ENCODE measurements at regions not wholly inside any gene's neighbourhood (a gene's known extent, or its start where the extent isn't known, plus 50 kb on each side); places are given as distances from the start of the nearest gene placed in this dataset.
A peak's percentile ranks its signal among the peaks of the same experiment; 100 is the strongest.

DNA sequence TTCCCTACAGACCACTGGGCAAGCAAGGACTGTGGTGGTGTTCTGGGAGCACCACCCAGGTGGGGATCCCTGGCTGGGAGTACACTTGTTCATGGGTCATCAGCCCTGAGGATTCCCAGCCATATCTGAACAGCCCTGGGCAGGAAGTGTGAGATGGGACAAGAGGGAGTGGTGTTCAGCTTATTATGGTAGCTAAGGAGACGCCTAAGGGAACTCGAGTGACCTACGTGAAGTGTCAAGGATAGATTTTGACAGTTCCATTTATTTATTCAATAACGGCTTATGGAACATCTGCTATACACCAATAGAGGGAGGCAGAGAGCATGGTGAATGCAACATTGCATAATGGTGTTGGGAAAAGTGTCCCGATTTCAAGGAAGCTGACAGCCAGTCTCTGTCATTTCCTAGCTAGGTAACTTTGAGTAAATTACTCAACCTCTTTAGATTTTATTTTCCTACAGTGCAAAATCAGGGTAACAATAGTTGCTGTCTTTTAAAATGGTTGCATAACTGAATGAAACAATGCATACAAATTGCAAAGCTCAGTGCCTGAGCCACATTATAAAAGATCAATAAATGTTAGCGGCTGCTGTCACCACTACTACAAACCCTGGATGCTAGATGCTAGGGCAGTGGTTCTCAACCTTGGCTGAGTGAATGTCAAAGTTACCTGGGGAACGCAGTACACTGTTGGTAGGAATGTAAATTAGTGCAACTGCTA, 534.1 kb downstream of the GRIN2A start:
- Mint-ChIP-seq H3K27ac (ENCODE audit: unreplicated experiment) (no peak overlapping the region), H3K27me3 (ENCODE audit: unreplicated experiment) (no peaks in the 10 kb centered on the region), H3K4me1 (ENCODE audit: low read depth, unreplicated experiment) (peaks cover 22% of the 10 kb centered on the region), H3K36me3 (ENCODE audit: insufficient read depth, unreplicated experiment) (no peaks in the 10 kb centered on the region), H3K9me3 (ENCODE audit: low read depth, unreplicated experiment) (peaks cover 3% of the 10 kb centered on the region), H3K4me3 (ENCODE audit: low read depth, unreplicated experiment) (no peak overlapping the region)
- TF ChIP-seq CTCF (IDR thresholded peaks at IDR 0.05; ENCODE audit: unreplicated experiment), result peak; percentile 77
- DNase-seq, result peak; percentile 53
- intact Hi-C loops (cut with micrococcal nuclease; ENCODE audit: unreplicated experiment), result loop anchor here (1.0 to 5.0 kb wide), 6 partner anchors 59 to 859 kb away; no protein-coding TSS in a partner anchor
- no TSS peak for BruUV-seq (replicated peaks)
- CTCF ChIA-PET, result interaction anchor here (0.5 to 1.8 kb wide), 18 partner anchors 10 to 536 kb away, joined by 3 to 19 read pairs (median 4); partner anchors contain the start of gene GRIN2A

GRCh38 chr16:9650284-9650683, 531.9 kb downstream of the GRIN2A start:
- H3K4me1 Mint-ChIP-seq (ENCODE audit: low read depth, unreplicated experiment), result peaks cover 28% of the 10 kb centered on the region
- no peak overlapping the region for H3K27ac Mint-ChIP-seq (ENCODE audit: unreplicated experiment)
- peaks cover 3% of the 10 kb centered on the region for H3K9me3 Mint-ChIP-seq (ENCODE audit: low read depth, unreplicated experiment)
- intact Hi-C loops (cut with micrococcal nuclease; ENCODE audit: unreplicated experiment), result no loop called here
- H3K36me3 Mint-ChIP-seq (ENCODE audit: insufficient read depth, unreplicated experiment), result no peaks in the 10 kb centered on the region
- BruUV-seq (replicated peaks), result no TSS peak
- CTCF ChIA-PET, result no interaction called here
- no peak overlapping the region for H3K4me3 Mint-ChIP-seq (ENCODE audit: low read depth, unreplicated experiment)
- TF ChIP-seq CTCF (IDR thresholded peaks at IDR 0.05; ENCODE audit: unreplicated experiment), result no peak
- H3K27me3 Mint-ChIP-seq (ENCODE audit: unreplicated experiment), result no peaks in the 10 kb centered on the region
- DNase-seq, result no peak

DNA sequence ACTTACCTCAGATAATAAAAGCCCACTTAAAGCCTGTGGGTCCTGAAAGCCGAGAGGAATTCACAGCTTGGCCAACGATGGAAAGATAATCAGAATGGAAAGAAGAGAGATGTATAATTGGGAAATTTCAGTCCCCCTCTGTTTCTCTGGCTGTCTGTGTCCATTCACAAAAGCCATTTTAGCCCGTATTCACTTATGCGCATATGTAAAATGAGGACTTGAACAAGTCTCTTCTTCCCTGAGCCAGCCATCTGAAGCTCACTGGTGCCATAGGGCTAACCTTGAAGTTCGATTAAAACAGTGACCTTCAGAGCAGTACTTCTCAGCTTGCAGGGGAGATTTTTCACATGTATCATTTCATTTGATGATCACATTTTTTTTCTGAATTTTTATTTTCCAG, 527.2 kb downstream of the GRIN2A start:
- peaks cover 33% of the 10 kb centered on the region for H3K4me1 Mint-ChIP-seq (ENCODE audit: low read depth, unreplicated experiment)
- H3K4me3 Mint-ChIP-seq (ENCODE audit: low read depth, unreplicated experiment), result no peak overlapping the region
- no peak for TF ChIP-seq CTCF (IDR thresholded peaks at IDR 0.05; ENCODE audit: unreplicated experiment)
- intact Hi-C loops (cut with micrococcal nuclease; ENCODE audit: unreplicated experiment), result no loop called here
- H3K9me3 Mint-ChIP-seq (ENCODE audit: low read depth, unreplicated experiment), result peaks cover 3% of the 10 kb centered on the region
- no peak overlapping the region for H3K27ac Mint-ChIP-seq (ENCODE audit: unreplicated experiment)
- no TSS peak for BruUV-seq (replicated peaks)
- H3K36me3 Mint-ChIP-seq (ENCODE audit: insufficient read depth, unreplicated experiment), result no peaks in the 10 kb centered on the region
- no peak for DNase-seq
- CTCF ChIA-PET, result no interaction called here
- no peaks in the 10 kb centered on the region for H3K27me3 Mint-ChIP-seq (ENCODE audit: unreplicated experiment)

DNA sequence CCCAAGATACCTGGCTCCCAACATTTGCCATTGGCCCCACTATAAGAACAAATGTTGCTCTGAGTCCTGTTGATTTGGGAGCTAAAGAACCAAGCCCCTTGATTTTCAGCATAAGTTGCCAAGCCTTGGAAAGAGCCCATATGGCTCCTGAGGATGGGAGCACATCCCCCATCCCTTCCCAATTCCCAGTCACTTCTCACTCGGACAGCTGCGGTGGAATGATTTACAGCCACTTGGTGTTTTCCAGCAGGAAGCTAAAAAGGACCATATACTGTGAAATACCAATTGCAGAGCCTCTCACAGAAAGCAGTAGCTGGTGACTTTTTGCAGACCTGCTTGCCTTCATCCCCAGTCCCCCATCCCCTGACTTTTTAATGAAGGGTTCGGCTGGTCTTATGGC, 524.6 kb downstream of the GRIN2A start:
- Mint-ChIP-seq H3K4me1 (ENCODE audit: low read depth, unreplicated experiment) (peaks cover 55% of the 10 kb centered on the region), H3K36me3 (ENCODE audit: insufficient read depth, unreplicated experiment) (no peaks in the 10 kb centered on the region), H3K27ac (ENCODE audit: unreplicated experiment) (no peak overlapping the region), H3K4me3 (ENCODE audit: low read depth, unreplicated experiment) (no peak overlapping the region), H3K27me3 (ENCODE audit: unreplicated experiment) (no peaks in the 10 kb centered on the region), H3K9me3 (ENCODE audit: low read depth, unreplicated experiment) (no peaks in the 10 kb centered on the region)
- CTCF ChIA-PET, result interaction anchor here (2.2 kb wide), 1 partner anchor 9 kb away, joined by 7 read pairs; no protein-coding TSS in a partner anchor
- no TSS peak for BruUV-seq (replicated peaks)
- intact Hi-C loops (cut with micrococcal nuclease; ENCODE audit: unreplicated experiment), result no loop called here
- DNase-seq, result no peak
- no peak for TF ChIP-seq CTCF (IDR thresholded peaks at IDR 0.05; ENCODE audit: unreplicated experiment)

Measured in Calu3 (cell line).